KG1 (cell line): ENCODE measurements at regions not wholly inside any gene's neighbourhood (a gene's known extent, or its start where the extent isn't known, plus 50 kb on each side); places are given as distances from the start of the nearest gene placed in this dataset.
"Not testable (repeated sequence)": the region's sequence is repeated elsewhere in the genome, so short reads cannot be mapped to it uniquely, and the experiment has no call there.

Source experiments
- DNase-seq: peaks from one replicate; lab custom pipeline; 2025; lab: John Stamatoyannopoulos, UW

GRCh38 chr9:97103613-97104383 is 64.9 kb upstream of the CTSV start:
- DNase-seq: not testable (repeated sequence)

GRCh38 chr9:97099540-97099939 is 60.6 kb upstream of the CTSV start:
- not testable (repeated sequence) for DNase-seq

GRCh38 chr9:97096793-97097192 is 57.9 kb upstream of the CTSV start:
- DNase-seq: no peak

GRCh38 chr9:97089361-97089760 is 50.4 kb upstream of the CTSV start:
- DNase-seq: not testable (repeated sequence)
